ENCODE measurements at regions not wholly inside any gene's neighbourhood (a gene's known extent, or its start where the extent isn't known, plus 50 kb on each side); places are given as distances from the start of the nearest gene placed in this dataset.

DNA sequence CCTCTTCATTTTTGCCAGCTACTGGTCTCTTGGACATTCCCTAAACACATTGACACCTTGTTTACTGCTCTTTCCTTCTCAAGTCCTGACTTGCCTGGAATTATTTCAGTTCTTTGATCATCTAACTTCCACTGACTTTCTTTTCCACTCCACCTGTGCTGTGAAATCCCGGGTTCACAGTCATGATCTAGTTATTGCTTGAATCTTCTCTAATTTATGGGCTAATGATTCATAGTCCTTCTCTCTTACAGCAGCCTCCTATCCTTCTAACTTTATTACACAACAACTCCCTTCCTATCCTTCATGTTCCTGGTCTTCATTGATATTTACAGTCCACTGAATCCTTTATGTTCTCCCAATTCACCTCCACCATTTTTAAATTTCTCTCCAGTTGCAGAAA lies 260.1 kb downstream of the C12orf75 start:
- TF ChIP-seq, protein P1, sequence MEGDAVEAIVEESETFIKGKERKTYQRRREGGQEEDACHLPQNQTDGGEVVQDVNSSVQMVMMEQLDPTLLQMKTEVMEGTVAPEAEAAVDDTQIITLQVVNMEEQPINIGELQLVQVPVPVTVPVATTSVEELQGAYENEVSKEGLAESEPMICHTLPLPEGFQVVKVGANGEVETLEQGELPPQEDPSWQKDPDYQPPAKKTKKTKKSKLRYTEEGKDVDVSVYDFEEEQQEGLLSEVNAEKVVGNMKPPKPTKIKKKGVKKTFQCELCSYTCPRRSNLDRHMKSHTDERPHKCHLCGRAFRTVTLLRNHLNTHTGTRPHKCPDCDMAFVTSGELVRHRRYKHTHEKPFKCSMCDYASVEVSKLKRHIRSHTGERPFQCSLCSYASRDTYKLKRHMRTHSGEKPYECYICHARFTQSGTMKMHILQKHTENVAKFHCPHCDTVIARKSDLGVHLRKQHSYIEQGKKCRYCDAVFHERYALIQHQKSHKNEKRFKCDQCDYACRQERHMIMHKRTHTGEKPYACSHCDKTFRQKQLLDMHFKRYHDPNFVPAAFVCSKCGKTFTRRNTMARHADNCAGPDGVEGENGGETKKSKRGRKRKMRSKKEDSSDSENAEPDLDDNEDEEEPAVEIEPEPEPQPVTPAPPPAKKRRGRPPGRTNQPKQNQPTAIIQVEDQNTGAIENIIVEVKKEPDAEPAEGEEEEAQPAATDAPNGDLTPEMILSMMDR (IDR thresholded peaks at IDR 0.05 in 2 of 3, conservative IDR thresholded peaks at IDR 0.05 in 1 of 3; ENCODE audit: borderline replicate concordance in 1 of 3, insufficient read depth in 1 of 3, low read depth in 2 of 3, low read length in 2 of 3) = no peak
- TF ChIP-seq POLR2AphosphoS5 (IDR thresholded peaks at IDR 0.05; ENCODE audit: low read depth, low read length) = no peak
